UCSD-AML1 (cell line): ENCODE measurements at regions not wholly inside any gene's neighbourhood (a gene's known extent, or its start where the extent isn't known, plus 50 kb on each side); places are given as distances from the start of the nearest gene placed in this dataset.
"Not testable (repeated sequence)": the region's sequence is repeated elsewhere in the genome, so short reads cannot be mapped to it uniquely, and the experiment has no call there.

ENCODE experiments used
- DNase-seq: peaks from one replicate; lab custom pipeline; 2025; ENCODE audit not compliant: unreplicated experiment; lab: John Stamatoyannopoulos, UW

DNA sequence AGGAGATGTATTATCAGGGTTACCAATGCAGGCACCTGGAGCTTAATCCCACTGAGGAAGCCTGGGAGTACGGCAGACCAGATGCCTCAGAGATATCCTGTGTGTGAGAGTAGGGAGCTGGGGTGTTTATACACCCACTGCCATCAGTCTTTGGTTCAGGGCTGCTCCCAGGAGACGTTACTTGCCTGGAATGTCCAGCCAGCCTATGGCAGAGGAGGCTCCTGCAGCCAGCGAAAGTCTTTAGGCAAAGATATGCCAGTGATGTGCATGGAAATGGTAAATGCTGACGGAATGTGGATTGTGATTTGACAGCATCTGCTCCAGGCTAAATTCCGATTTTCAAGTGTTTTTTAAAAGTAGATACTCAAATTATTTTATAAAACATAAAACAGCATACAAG is 282.0 kb downstream of the BTBD3 start:
- DNase-seq: no peak

GRCh38 chr20:12201289-12201991 is 283.7 kb downstream of the BTBD3 start:
- no peak for DNase-seq

- no peak for DNase-seq
Measured at GRCh38 chr20:12203399-12203798, 285.7 kb downstream of the BTBD3 start.

DNA sequence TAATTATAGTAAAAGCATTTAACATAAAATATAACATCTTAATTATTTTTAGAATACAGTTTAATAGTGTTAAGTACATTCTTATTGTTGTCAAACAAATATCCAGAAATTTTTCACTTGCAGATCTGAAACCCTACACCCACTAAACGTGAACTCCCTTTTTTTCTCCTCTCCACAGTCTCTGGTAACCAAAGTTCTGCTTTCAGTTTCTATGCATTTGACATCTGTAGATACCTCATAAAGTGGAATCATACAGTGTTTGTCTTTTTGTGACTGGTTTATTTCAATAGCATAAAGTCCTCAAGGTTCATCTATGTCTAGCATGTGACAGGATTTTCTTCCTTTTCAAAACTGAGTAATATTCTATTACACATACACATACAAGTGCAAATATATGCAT is 286.3 kb downstream of the BTBD3 start:
- DNase-seq: no peak

GRCh38 chr20:12207875-12208274 is 290.2 kb downstream of the BTBD3 start:
- peak; percentile 10 for DNase-seq

DNA sequence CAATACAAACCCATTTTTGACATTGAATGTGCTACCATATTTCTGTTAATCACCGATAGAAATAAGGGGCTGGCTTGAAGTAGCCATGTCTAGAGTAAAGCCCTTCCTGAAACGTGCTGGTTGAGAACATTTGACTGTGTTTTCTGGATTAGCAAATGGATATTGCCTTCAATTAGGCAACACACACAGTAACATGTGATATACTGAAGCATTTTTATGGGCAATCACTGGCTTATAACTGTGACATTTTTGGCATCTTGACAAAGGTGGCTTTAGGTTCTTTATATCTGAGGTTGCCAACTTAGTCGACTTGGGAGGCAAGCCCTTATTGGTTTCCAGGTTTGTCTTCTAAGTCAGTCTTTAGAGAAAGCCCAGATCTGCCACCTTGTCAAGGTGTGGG is 292.9 kb downstream of the BTBD3 start:
- no peak for DNase-seq

DNA sequence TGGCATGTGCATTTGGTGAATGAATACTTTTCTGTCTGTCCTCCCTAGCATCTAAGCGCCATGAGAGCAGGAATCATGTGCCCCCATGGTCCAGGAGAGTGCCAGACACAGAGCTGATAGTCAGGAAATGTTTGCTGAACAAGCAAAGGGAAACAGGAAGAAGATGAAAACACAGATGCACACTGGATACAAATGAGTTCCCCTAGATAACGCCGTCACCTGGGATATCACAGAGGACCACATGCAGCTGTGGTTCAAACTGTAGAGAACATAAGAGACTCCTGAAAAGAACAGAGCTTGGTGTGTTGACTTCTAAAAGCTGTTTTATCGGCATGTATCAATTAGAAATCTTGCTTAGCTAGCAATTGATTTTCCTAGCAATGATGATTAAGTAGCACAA is 293.7 kb downstream of the BTBD3 start:
- DNase-seq: no peak

DNA sequence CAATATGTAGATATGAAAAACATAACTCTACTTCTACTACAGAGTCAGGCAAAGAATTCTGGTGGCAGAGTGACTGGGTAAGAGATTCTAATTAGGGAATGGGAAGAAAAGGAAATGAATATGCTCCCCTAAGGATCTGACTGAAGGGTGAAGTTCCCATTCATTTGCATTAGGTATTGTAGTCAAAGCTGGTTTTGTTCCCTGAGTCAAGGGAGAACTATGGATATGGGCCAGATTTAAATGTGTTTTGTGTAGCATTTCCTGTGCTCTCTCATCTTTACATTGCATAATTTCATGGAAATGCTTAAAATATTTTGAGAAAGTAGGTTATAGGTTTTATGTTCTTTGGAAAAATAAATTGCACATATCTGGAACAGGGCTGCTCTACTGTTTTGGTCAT is 299.7 kb downstream of the BTBD3 start:
- DNase-seq: no peak

- no peak for DNase-seq
Measured at GRCh38 chr20:12219798-12220197, 302.1 kb downstream of the BTBD3 start.

DNA sequence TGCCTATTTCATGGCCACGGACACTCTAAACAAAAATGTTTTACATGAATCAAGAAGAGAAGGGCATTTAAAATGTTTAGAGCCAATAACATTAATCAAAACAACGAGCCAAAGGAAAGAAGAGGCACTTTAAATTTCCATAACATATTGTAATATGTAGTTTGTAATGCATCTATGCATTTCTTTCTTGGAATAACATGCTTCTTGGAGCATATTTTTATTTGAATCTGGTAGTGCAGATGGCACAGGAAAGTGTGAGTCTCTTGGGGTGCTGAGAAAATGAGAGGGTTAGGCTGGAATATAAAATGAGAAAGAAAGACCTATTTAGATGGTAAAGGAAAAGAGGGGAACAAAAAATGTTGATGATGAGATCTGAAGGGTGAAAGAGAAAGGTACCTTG is 305.4 kb downstream of the BTBD3 start:
- no peak for DNase-seq

- DNase-seq: no peak
Measured at GRCh38 chr20:12225898-12226297, 308.2 kb downstream of the BTBD3 start.

DNA sequence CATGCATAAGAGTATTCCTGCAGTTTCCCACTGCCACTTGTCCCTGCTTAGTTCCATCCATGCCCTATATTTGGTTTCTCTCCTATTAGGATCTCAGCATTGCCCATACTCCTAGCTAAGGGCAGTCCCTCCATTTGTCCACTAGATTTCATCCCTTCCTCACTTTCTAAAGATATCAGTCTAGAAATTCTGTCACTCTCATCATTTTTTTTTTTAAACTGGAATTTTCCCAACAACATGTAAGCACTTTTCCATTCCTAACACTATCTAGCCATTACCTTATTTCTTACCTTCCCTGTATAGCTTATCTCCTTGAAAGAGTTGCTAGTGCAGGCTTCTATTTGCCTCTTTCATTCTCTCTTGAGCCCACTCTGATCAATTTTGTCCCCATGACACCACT is 312.2 kb downstream of the BTBD3 start:
- DNase-seq: no peak

GRCh38 chr20:12237772-12238171 is 320.1 kb downstream of the BTBD3 start:
- DNase-seq: no peak

DNA sequence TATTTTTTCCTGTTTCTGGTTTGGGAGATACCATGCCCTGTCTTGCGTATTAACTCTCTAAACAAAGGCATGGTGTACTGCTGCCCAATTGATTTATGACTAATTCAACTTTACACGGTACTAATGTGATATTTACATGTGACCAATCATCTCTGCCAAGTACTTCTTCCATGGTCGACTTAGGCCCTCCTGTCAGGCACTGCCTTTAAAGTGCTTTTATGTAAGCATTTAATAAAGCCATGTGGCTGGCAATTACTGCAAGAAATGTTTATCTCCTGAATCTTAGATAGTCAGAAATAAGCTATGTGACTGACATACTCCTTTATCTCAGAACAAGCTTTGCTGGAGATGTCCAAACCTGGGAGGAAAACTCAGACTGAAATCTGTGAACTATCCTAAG is 323.4 kb downstream of the BTBD3 start:
- no peak for DNase-seq

GRCh38 chr20:12243327-12243726 is 325.6 kb downstream of the BTBD3 start:
- no peak for DNase-seq

- no peak for DNase-seq
Measured at GRCh38 chr20:12248481-12248880, 330.8 kb downstream of the BTBD3 start.

GRCh38 chr20:12250661-12251060 is 333.0 kb downstream of the BTBD3 start:
- not testable (repeated sequence) for DNase-seq

GRCh38 chr20:12252793-12253192 is 335.1 kb downstream of the BTBD3 start:
- DNase-seq: no peak

DNA sequence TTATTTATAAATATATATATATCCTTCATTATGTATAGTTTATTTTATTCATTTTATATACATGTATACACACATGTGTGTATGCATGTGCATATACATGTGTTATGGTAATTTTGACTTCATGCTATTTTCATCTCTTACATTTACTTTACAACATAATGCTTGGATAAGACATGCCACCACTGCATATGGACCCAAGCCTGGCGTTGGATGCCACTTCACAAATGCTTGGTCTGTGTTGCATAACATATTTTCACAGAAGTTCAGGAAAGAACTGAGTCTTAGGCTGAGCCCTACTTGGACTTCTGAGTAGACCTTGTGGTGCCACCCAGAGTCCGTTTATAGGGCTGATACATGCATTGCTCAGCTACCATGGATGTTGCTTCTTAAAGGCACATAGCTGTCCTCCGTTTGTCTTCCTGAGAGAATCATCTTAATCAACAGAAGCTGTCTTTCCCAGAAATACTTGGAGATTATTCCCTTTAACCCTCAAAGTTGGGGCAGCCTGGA is 337.8 kb downstream of the BTBD3 start:
- DNase-seq: no peak

- no peak for DNase-seq
Measured at GRCh38 chr20:12256806-12257205, 339.1 kb downstream of the BTBD3 start.

DNA sequence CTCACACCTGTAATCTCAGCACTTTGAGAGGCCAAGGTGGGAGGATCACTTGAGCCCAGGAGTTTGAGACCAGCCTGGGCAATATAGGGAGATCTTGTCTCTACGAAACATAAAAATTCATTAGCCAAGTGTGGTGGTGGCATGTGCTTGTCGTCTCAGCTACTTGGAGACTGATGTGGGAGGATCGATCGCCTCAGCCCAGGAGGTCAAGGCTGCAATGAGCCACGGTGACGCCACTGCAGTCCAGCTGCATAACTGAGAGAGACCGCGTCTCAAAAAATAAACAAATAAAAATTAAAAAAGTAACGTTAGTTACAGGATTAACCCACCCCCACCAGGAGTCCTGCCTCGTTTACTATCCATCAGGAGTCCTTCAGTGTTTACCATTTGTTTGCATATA is 345.1 kb downstream of the BTBD3 start:
- DNase-seq: no peak

DNA sequence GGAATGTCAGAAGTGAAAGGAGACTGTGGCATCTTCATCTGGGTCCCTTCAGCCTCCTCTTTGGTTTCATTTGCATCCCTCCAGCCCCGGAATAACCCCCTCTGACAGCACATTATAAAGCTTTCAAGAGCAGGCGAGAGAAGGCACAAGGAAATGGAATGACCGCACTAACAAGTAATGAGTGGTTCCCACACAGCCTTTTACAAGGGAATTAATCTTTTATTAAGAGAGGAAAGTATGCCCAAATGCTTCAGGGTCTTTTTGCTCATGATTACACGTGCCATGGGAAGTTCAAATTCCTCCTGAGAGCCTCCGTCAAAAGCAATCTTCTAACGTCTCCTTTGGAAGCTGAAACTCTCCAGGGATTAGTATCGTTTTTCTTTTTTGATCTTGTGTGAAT is 347.0 kb downstream of the BTBD3 start:
- no peak for DNase-seq

DNA sequence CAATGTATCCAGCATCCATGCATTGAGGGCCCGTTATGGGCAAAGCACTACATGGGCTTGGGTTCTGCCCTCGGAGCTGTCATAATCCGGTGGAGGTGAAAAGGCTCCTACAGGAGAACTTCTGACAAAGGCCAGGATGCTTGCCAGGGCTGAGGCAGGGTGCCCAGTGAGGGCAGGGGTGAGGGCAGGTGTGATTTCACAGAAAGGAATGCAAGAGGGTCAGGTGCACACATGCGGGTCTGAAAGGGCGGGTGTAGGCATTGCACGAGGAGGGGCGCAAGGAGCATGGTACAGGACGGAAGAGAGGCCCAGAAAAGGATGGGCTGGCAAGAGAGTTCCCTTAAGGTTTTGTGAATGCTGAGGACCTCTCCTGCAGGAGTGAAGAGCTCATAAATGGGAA is 348.0 kb downstream of the BTBD3 start:
- DNase-seq: no peak
